H7 (cell line): ENCODE measurements at regions not wholly inside any gene's neighbourhood (a gene's known extent, or its start where the extent isn't known, plus 50 kb on each side); places are given as distances from the start of the nearest gene placed in this dataset.

Experiments used
- DNase-seq: peaks from one replicate; pipeline ENCODE4 v3.0.0; 2012
- H3K27me3 ChIP-seq: 2 replicates; pipeline ENCODE4 v1.6.0; 2011; ENCODE audit warnings: mild to moderate bottlenecking, low read length; ENCODE audit not compliant: control insufficient read depth, insufficient read depth
- H3K36me3 ChIP-seq: replicated peaks from 2 replicates; pipeline ENCODE4 v1.5.1; 2011; ENCODE audit warnings: low read length; ENCODE audit not compliant: control insufficient read depth, insufficient read depth
- H3K4me3 ChIP-seq: 2 replicates; pipeline ENCODE4 v1.5.1; 2011; ENCODE audit warnings: low read depth, mild to moderate bottlenecking, control low read depth, low read length, moderate library complexity; ENCODE audit not compliant: insufficient read depth

GRCh38 chr10:113292743-113293142 lies 260.1 kb upstream of the HABP2 start:
- Histone ChIP-seq H3K27me3 (no peaks in the 10 kb centered on the region), H3K4me3 (no peak overlapping the region), H3K36me3 (no peaks in the 10 kb centered on the region)
- no peak for DNase-seq

- Histone ChIP-seq H3K27me3 (no peaks in the 10 kb centered on the region), H3K4me3 (no peak overlapping the region), H3K36me3 (no peaks in the 10 kb centered on the region)
- no peak for DNase-seq
Measured at GRCh38 chr10:113293167-113293566, 259.7 kb upstream of the HABP2 start.

- Histone ChIP-seq H3K4me3 (no peak overlapping the region), H3K27me3 (no peaks in the 10 kb centered on the region), H3K36me3 (no peaks in the 10 kb centered on the region)
- no peak for DNase-seq
Measured at GRCh38 chr10:113294868-113295267, 258.0 kb upstream of the HABP2 start.

GRCh38 chr10:113297226-113297625 lies 255.6 kb upstream of the HABP2 start:
- H3K36me3 ChIP-seq = no peaks in the 10 kb centered on the region
- H3K4me3 ChIP-seq = no peak overlapping the region
- no peak for DNase-seq
- H3K27me3 ChIP-seq = no peaks in the 10 kb centered on the region

- H3K4me3 ChIP-seq = no peak overlapping the region
- no peak for DNase-seq
Measured at GRCh38 chr10:113298616-113299015, 254.2 kb upstream of the HABP2 start.

GRCh38 chr10:113300201-113300600 lies 252.7 kb upstream of the HABP2 start:
- H3K36me3 ChIP-seq = no peaks in the 10 kb centered on the region
- no peak overlapping the region for H3K4me3 ChIP-seq
- no peak for DNase-seq
- no peaks in the 10 kb centered on the region for H3K27me3 ChIP-seq

More at GRCh38 chr10:113298616-113299015, 254.2 kb upstream of the HABP2 start:
- Histone ChIP-seq H3K27me3 (no peaks in the 10 kb centered on the region), H3K36me3 (no peaks in the 10 kb centered on the region)

- DNase-seq = no peak
- no peaks in the 10 kb centered on the region for H3K36me3 ChIP-seq
- no peak overlapping the region for H3K4me3 ChIP-seq
- no peaks in the 10 kb centered on the region for H3K27me3 ChIP-seq
Measured at GRCh38 chr10:113300617-113301016, 252.2 kb upstream of the HABP2 start.

- Histone ChIP-seq H3K4me3 (no peak overlapping the region), H3K36me3 (no peaks in the 10 kb centered on the region), H3K27me3 (no peaks in the 10 kb centered on the region)
- peak; percentile 60 for DNase-seq
Measured at GRCh38 chr10:113301342-113301984, 251.4 kb upstream of the HABP2 start.

- Histone ChIP-seq H3K4me3 (no peak overlapping the region), H3K36me3 (no peaks in the 10 kb centered on the region), H3K27me3 (no peaks in the 10 kb centered on the region)
- DNase-seq = no peak
Measured at GRCh38 chr10:113302062-113302461, 250.8 kb upstream of the HABP2 start.

GRCh38 chr10:113303544-113304146 lies 249.2 kb upstream of the HABP2 start:
- no peak overlapping the region for H3K4me3 ChIP-seq
- DNase-seq = no peak
- no peaks in the 10 kb centered on the region for H3K36me3 ChIP-seq
- H3K27me3 ChIP-seq = no peaks in the 10 kb centered on the region

- Histone ChIP-seq H3K4me3 (no peak overlapping the region), H3K27me3 (no peaks in the 10 kb centered on the region), H3K36me3 (no peaks in the 10 kb centered on the region)
- DNase-seq = no peak
Measured at GRCh38 chr10:113304726-113305125, 248.1 kb upstream of the HABP2 start.

- DNase-seq = no peak
- no peaks in the 10 kb centered on the region for H3K36me3 ChIP-seq
- no peaks in the 10 kb centered on the region for H3K27me3 ChIP-seq
- no peak overlapping the region for H3K4me3 ChIP-seq
Measured at GRCh38 chr10:113305871-113306270, 247.0 kb upstream of the HABP2 start.

GRCh38 chr10:113309791-113310190 lies 243.1 kb upstream of the HABP2 start:
- Histone ChIP-seq H3K27me3 (no peaks in the 10 kb centered on the region), H3K36me3 (no peaks in the 10 kb centered on the region), H3K4me3 (no peak overlapping the region)
- DNase-seq = no peak

- no peak for DNase-seq
- Histone ChIP-seq H3K36me3 (no peaks in the 10 kb centered on the region), H3K27me3 (no peaks in the 10 kb centered on the region), H3K4me3 (no peak overlapping the region)
Measured at GRCh38 chr10:113310347-113310746, 242.5 kb upstream of the HABP2 start.

GRCh38 chr10:113313048-113313602 lies 239.7 kb upstream of the HABP2 start:
- Histone ChIP-seq H3K4me3 (no peak overlapping the region), H3K36me3 (no peaks in the 10 kb centered on the region)

More at GRCh38 chr10:113313048-113313602, 239.7 kb upstream of the HABP2 start:
- no peaks in the 10 kb centered on the region for H3K27me3 ChIP-seq
- DNase-seq = no peak
